GM12878 (cell line): ENCODE measurements at regions not wholly inside any gene's neighbourhood (a gene's known extent, or its start where the extent isn't known, plus 50 kb on each side); places are given as distances from the start of the nearest gene placed in this dataset.
"Not testable (repeated sequence)": the region's sequence is repeated elsewhere in the genome, so short reads cannot be mapped to it uniquely, and the experiment has no call there.

Experiments
- ATAC-seq: fragments of 200-7000 bp; cut with Tn5 transposase; 3 replicates; pipeline ENCODE4 v1.9.1; 2020; ENCODE audit warnings: mild to moderate bottlenecking, moderate library complexity
- BruUV-seq: library from RNA; stranded (reverse); fragments of 400-500 nt; replicated peaks from 2 replicates; lab custom pipeline; 2021; lab: Mats Ljungman, UMichigan
- CTCF ChIA-PET: fragments of 300-600 bp; sonication (Branson Sonifier 250); formaldehyde crosslinking; extraction: SDS; loops from one replicate; lab custom pipeline; 2021; ENCODE audit warnings: inconsistent platforms; lab: Yijun Ruan, JAX
- POLR2A ChIA-PET: fragments of 350-600 bp; formaldehyde crosslinking; extraction: SDS; loops from one replicate; lab custom pipeline; 2021; ENCODE audit warnings: inconsistent platforms; lab: Charles Lee
- RAD21 ChIA-PET: fragments of 300-600 bp; sonication (Branson Sonifier 250); formaldehyde crosslinking; loops from one replicate; lab custom pipeline; 2023; ENCODE audit warnings: antibody characterized with exemption; ENCODE audit not compliant: unreplicated experiment; lab: Charles Lee
- SMC1A ChIA-PET: fragments of 300-600 bp; sonication (Branson Sonifier 250); formaldehyde crosslinking; loops from one replicate; lab custom pipeline; 2023; ENCODE audit not compliant: unreplicated experiment, uncharacterized antibody; lab: Charles Lee
- DNase-seq: peaks from one replicate; pipeline ENCODE4 v3.0.0-alpha.2; 2011; ENCODE audit warnings: low read depth, low spot score
- FAIRE-seq: peaks from 3 replicates; lab custom pipeline; 2011; peaks lifted over from hg19 to GRCh38; lab: Jason Lieb, UNC
- H2AFZ ChIP-seq: 2 replicates; pipeline ENCODE4 v1.6.0; 2011; ENCODE audit warnings: low read depth, low read length, control low read depth; ENCODE audit not compliant: control insufficient read depth
- H3K27ac ChIP-seq: 2 replicates; pipeline ENCODE4 v1.5.1; 2011; ENCODE audit warnings: control low read depth; ENCODE audit not compliant: control insufficient read depth, insufficient read depth
- H3K27me3 ChIP-seq, 2 experiments: replicated peaks in 1 of 2; 2 replicates each; pipeline versions ENCODE4 v1.6.0 to v1.6.1; 2011; ENCODE audit warnings: low read length in 1 of 2; ENCODE audit not compliant: control insufficient read depth in 2 of 2, insufficient read depth in 2 of 2
- H3K36me3 ChIP-seq, 2 experiments: 2 replicates each; pipeline ENCODE4 v1.5.1; 2011; ENCODE audit warnings: low read length in 1 of 2; ENCODE audit not compliant: control insufficient read depth in 2 of 2, insufficient read depth in 2 of 2
- H3K4me1 ChIP-seq: 2 replicates; pipeline ENCODE4 v1.6.1; 2011; ENCODE audit warnings: mild to moderate bottlenecking, low read length, moderate library complexity, mixed read lengths; ENCODE audit not compliant: control insufficient read depth, insufficient read depth
- H3K4me2 ChIP-seq: 2 replicates; pipeline ENCODE4 v1.6.0; 2011; ENCODE audit warnings: control low read depth; ENCODE audit not compliant: control insufficient read depth, insufficient read depth
- H3K4me3 ChIP-seq: fragments of 200-600 bp; sonication (generic); 2 replicates; pipeline ENCODE4 v1.5.1; 2016
- H3K79me2 ChIP-seq: 2 replicates; pipeline ENCODE4 v1.6.0; 2011; ENCODE audit warnings: low read length; ENCODE audit not compliant: control insufficient read depth, insufficient read depth
- H3K9ac ChIP-seq: 2 replicates; pipeline ENCODE4 v1.8.0; 2011; ENCODE audit warnings: low read length, control low read depth, mixed read lengths; ENCODE audit not compliant: control insufficient read depth, insufficient read depth
- H3K9me3 ChIP-seq: replicated peaks from 3 replicates; pipeline ENCODE4 v1.5.1; 2011; ENCODE audit warnings: mild to moderate bottlenecking, low read length; ENCODE audit not compliant: control insufficient read depth, insufficient read depth
- H4K20me1 ChIP-seq: 2 replicates; pipeline ENCODE4 v1.6.0; 2011; ENCODE audit not compliant: control insufficient read depth, insufficient read depth
- EGR1 ChIP-seq, 2 experiments: IDR thresholded peaks; 1 replicate in 1 of 2; 2 replicates in 1 of 2; pipeline ENCODE4 v1.6.1; 2011 to 2012; ENCODE audit warnings: low read depth in 2 of 2, low read length in 2 of 2, borderline replicate concordance in 1 of 2, mild to moderate bottlenecking in 1 of 2, moderate library complexity in 1 of 2
- EP300 ChIP-seq, 2 experiments: fragments of 150-350 bp in 1 of 2; IDR thresholded peaks; 2 replicates each; pipeline ENCODE4 v1.6.1; 2011 to 2012; ENCODE audit warnings: low read depth in 2 of 2, low read length in 2 of 2, borderline replicate concordance in 1 of 2, improper control_type of control experiment in 1 of 2, inconsistent platforms in 1 of 2; ENCODE audit not compliant: control insufficient read depth in 1 of 2
- KDM1A ChIP-seq: fragments of 200-600 bp; sonication (generic); IDR thresholded peaks from 2 replicates; pipeline ENCODE4 v1.6.1; 2016; ENCODE audit warnings: borderline replicate concordance
- MTA2 ChIP-seq: fragments of 450-650 bp; IDR thresholded peaks from 2 replicates; pipeline ENCODE4 v1.6.1; 2016; ENCODE audit warnings: low read depth, mild to moderate bottlenecking, moderate library complexity
- NFXL1 ChIP-seq: fragments of 450-650 bp; IDR thresholded peaks from 2 replicates; pipeline ENCODE4 v1.6.1; 2017; ENCODE audit warnings: antibody characterized with exemption, mild to moderate bottlenecking, borderline replicate concordance
- NFYB ChIP-seq: IDR thresholded peaks from 2 replicates; pipeline ENCODE4 v1.6.1; 2011; ENCODE audit warnings: low read depth, mild to moderate bottlenecking, low read length, improper control_type of control experiment, moderate library complexity; ENCODE audit not compliant: insufficient read depth
- POLR2AphosphoS2 ChIP-seq: IDR thresholded peaks from 2 replicates; pipeline ENCODE4 v1.6.1; 2011; ENCODE audit warnings: low read depth, mild to moderate bottlenecking, low read length, improper control_type of control experiment, moderate library complexity
- RELA ChIP-seq: fragments of 450-650 bp; IDR thresholded peaks from 2 replicates; pipeline ENCODE4 v1.8.0; 2014; ENCODE audit warnings: borderline replicate concordance; ENCODE audit not compliant: partially characterized antibody
- ZBTB4 ChIP-seq: fragments of 450-650 bp; formaldehyde crosslinking; IDR thresholded peaks from 2 replicates; pipeline ENCODE4 v1.4.0; 2022; ENCODE audit warnings: mild to moderate bottlenecking, moderate library complexity
- WGBS: methylation state at CpG from one replicate; pipeline ENCODE4 v1.1.6; 2016; ENCODE audit warnings: low lambda C conversion rate; ENCODE audit not compliant: insufficient replicate concordance, insufficient coverage; ENCODE audit errors: missing lambda C conversion rate; 5-methylcytosine and 5-hydroxymethylcytosine counted together
- in situ Hi-C: fragments of 300-500 bp; cut with MboI; formaldehyde crosslinking; loops from 9 replicates; pipeline ENCODE4 v1.14.3; 2018; ENCODE audit warnings: mixed read lengths
- intact Hi-C: fragments of 100-400 bp; cut with micrococcal nuclease; formaldehyde crosslinking; loops from one replicate; pipeline ENCODE4 v1.14.2; 2022; ENCODE audit not compliant: unreplicated experiment
- TF ChIP-seq, protein P1 (sequence below): fragments of 450-650 bp; IDR thresholded peaks from 2 replicates; pipeline ENCODE4 v1.6.1; 2017; ENCODE audit warnings: low read depth, mild to moderate bottlenecking, moderate library complexity

- TF ChIP-seq NFYB: no peak
Measured at GRCh38 chr2:76175295-76175694, 464.6 kb upstream of the GCFC2 start (continued).

DNA sequence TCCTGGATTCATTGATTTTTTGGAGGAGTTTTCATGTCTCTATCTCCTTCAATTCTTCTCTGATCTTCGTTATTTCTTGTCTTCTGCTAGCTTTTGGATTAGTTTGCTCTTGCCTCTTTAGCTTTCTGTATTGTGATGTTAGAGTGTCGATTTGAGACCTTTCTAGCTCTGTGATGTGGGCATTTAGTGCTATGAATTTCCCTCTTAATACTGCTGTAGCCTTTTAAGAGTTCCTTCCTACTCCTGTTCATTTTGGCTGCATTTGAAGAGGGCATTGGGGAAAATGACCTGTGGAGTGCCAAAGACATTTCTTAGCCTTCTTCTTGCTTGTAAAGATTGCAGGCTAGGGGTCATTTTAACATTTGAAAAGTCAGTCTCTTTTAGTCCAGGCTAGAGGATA, 463.8 kb upstream of the GCFC2 start:
- Histone ChIP-seq H3K27ac (no peak overlapping the region), H3K27me3 (no peaks in the 10 kb centered on the region), H4K20me1 (no peaks in the 10 kb centered on the region), H3K9ac (no peak overlapping the region), H3K4me2 (no peak overlapping the region), H3K4me3 (no peak overlapping the region), H3K79me2 (no peaks in the 10 kb centered on the region), H3K36me3 (no peaks in the 10 kb centered on the region), H3K4me1 (no peaks in the 10 kb centered on the region)
- no peak for ATAC-seq
- WGBS: 0% methylated on average over 2 of the region's 2 CpGs
- DNase-seq: no peak
- FAIRE-seq: no peak
- ChIA-PET CTCF (no interaction called here), RAD21 (no interaction called here), SMC1A (no interaction called here)
- intact Hi-C loops (no loop called here), in situ Hi-C loops (no loop called here)
- no TSS peak for BruUV-seq
- TF ChIP-seq POLR2AphosphoS2: no peak
- TF ChIP-seq EGR1 (IDR thresholded peaks at IDR 0.05; ENCODE audit: borderline replicate concordance in 1 of 2, low read depth in 2 of 2, low read length in 2 of 2): no peak
- TF ChIP-seq MTA2: no peak
- TF ChIP-seq, protein P1, sequence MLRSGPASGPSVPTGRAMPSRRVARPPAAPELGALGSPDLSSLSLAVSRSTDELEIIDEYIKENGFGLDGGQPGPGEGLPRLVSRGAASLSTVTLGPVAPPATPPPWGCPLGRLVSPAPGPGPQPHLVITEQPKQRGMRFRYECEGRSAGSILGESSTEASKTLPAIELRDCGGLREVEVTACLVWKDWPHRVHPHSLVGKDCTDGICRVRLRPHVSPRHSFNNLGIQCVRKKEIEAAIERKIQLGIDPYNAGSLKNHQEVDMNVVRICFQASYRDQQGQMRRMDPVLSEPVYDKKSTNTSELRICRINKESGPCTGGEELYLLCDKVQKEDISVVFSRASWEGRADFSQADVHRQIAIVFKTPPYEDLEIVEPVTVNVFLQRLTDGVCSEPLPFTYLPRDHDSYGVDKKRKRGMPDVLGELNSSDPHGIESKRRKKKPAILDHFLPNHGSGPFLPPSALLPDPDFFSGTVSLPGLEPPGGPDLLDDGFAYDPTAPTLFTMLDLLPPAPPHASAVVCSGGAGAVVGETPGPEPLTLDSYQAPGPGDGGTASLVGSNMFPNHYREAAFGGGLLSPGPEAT: no peak
- no peak for TF ChIP-seq ZBTB4 (CRISPR knock-in tag)
- no peak for TF ChIP-seq EP300 (IDR thresholded peaks at IDR 0.05; ENCODE audit: borderline replicate concordance in 1 of 2, control insufficient read depth in 1 of 2, low read depth in 2 of 2, low read length in 2 of 2)
- TF ChIP-seq KDM1A: no peak
- TF ChIP-seq NFXL1: no peak
- TF ChIP-seq RELA: no peak
- TF ChIP-seq, all 136 proteins: peak for 0
- H2AFZ ChIP-seq: no peak overlapping the region
- POLR2A ChIA-PET: no interaction called here
- H3K9me3 ChIP-seq: no peaks in the 10 kb centered on the region

DNA sequence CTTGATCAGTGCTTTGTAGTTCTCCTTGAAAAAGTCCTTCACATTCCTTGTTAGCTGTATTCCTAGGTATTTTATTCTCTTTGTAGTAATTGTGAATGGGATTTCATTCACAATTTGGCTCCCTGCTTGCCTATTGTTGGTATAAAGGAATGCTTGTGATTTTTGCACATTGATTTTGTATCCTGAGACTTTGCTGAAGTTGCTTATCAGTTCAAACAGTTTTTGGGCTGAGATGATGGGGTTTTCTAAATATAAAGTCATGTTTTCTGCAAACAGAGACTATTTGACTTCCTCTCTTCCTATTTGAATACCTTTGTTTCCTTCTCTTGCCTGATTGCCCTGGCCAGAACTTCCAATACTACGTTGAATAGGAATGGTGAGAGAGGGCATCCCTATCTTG, 462.5 kb upstream of the GCFC2 start:
- H3K4me3 ChIP-seq, POLR2A ChIA-PET, H3K36me3 ChIP-seq, intact Hi-C loops, ATAC-seq, H3K4me1 ChIP-seq, H2AFZ ChIP-seq, H4K20me1 ChIP-seq, in situ Hi-C loops, FAIRE-seq, DNase-seq, H3K4me2 ChIP-seq, H3K27me3 ChIP-seq, H3K79me2 ChIP-seq, H3K9me3 ChIP-seq, BruUV-seq, RAD21 ChIA-PET, H3K9ac ChIP-seq, H3K27ac ChIP-seq, SMC1A ChIA-PET: not testable (repeated sequence)
- WGBS: 0% methylated on average over 1 of the region's 1 CpG
- CTCF ChIA-PET: interaction anchor here (0.7 kb wide), 1 partner anchor 10 kb away, joined by 3 read pairs; no protein-coding TSS in a partner anchor
